CD4-positive, alpha-beta T cell treated with Interferon gamma for 1 hour (primary cell): ENCODE measurements at regions not wholly inside any gene's neighbourhood (a gene's known extent, or its start where the extent isn't known, plus 50 kb on each side); places are given as distances from the start of the nearest gene placed in this dataset.
"Not testable (repeated sequence)": the region's sequence is repeated elsewhere in the genome, so short reads cannot be mapped to it uniquely, and the experiment has no call there.

Experiments used
- DNase-seq: peaks from one replicate; pipeline ENCODE4 v3.0.0-alpha.2; 2020

DNA sequence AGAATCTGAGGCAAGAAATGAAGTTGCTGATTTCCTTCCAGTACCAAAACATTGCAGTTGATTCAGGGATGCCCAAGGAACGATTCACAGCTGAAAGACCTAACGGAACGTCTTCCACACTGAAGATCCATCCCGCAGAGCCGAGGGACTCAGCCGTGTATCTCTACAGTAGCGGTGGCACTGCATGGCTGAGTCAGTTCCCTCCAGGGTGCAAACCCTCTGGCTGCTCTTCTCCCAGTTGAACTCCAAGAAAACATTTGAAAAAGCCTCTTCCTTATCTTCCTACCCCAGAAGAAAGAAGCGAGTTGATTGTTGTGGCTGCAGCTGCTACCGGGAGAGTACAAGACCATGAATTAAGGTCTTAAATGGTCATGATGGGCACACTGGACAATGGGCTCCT is 147.1 kb upstream of the PRSS1 start:
- DNase-seq = no peak

DNA sequence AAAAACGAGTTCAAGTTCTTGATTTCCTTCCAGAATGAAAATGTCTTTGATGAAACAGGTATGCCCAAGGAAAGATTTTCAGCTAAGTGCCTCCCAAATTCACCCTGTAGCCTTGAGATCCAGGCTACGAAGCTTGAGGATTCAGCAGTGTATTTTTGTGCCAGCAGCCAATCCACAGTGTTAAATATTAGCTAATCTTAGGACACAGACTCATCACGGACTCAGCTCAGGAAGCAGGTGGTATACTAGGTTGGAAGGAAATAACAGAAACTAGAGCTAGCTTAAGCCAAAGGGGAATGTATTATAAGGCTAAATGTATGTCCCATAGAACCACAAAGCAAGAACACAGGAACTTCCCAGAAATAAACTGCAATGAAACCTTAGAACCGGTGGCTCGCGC is 151.0 kb upstream of the PRSS1 start:
- DNase-seq = no peak

DNA sequence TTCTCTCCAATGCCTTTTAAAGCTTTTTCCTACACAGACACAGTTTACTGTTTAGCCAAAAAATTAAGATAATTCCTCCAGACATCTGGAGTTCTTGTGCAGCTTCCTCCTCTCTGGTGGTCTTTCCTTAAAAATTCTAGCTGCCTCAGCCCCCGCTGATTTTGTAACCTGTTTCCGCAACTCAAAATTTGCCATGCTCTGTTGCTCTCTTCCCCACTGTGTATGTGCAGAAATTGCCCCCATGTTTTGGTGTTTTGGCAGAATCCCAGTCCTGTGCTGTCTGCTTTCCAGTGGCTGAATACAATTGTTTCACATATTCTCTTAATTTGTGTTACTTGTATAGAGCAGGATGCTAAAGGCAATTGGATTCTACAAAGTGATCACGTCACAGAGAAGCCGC is 151.7 kb upstream of the PRSS1 start:
- DNase-seq = no peak

DNA sequence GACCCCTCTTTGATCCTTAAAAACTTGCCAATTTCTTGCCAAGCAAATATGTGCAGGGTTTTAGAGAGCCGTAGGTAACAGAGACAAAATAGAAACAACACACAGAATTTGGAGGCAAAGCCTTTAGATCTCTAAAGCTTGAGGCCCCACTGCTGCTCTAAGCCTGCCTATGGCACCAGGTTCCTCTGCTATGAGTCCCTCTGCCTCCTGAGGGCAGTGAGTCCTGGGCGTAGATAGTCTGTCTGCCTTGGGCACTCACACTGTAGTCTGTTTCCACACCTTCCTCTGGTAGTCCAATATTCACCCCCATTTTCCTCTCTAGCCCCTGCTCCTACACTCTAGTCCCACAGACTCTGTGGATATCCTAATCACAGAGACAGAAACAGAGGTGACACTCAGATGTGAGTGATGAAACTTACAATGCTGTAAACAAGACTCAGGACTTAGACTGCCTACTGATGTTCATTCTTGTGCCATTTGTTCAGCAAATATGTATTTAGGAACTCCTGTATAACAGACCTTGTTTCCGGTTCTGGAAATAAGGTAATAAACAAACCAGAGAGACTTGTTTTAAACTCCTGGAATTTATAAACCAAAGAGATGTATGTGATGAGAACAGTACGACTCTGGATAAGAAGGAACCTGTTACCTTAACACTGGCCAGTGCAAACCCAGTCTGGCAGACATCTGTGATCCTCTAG is 153.3 kb upstream of the PRSS1 start:
- no peak for DNase-seq

GRCh38 chr7:142594078-142594477 is 155.2 kb upstream of the PRSS1 start:
- DNase-seq = no peak

DNA sequence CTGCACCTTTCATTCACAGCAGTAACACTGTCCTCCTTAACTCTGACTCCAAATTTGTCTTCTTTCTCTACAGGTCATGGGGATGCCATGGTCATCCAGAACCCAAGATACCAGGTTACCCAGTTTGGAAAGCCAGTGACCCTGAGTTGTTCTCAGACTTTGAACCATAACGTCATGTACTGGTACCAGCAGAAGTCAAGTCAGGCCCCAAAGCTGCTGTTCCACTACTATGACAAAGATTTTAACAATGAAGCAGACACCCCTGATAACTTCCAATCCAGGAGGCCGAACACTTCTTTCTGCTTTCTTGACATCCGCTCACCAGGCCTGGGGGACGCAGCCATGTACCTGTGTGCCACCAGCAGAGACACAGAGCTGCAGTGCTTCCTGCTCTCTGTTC is 156.2 kb upstream of the PRSS1 start:
- DNase-seq = no peak

DNA sequence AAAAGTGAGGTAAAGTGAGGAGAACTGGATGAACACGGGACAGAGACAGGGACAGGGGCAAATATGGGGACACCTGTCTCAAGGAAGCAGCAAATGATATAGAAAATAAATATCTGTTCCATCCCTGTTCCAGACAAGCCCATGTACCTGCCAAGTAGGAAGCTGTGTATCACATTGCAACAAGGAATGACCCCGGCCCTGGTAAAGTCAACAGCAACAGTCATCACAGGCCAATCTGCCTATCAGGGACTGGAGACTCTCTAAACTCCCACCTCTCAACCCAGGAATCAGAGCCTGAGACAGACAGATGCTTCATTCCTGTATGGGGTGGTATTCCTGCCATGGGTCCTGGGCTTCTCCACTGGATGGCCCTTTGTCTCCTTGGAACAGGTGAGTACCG is 156.6 kb upstream of the PRSS1 start:
- DNase-seq = no peak

GRCh38 chr7:142592231-142592630 is 157.0 kb upstream of the PRSS1 start:
- no peak for DNase-seq

GRCh38 chr7:142590830-142591457 is 158.3 kb upstream of the PRSS1 start:
- DNase-seq = no peak

GRCh38 chr7:142590077-142590476 is 159.2 kb upstream of the PRSS1 start:
- no peak for DNase-seq

DNA sequence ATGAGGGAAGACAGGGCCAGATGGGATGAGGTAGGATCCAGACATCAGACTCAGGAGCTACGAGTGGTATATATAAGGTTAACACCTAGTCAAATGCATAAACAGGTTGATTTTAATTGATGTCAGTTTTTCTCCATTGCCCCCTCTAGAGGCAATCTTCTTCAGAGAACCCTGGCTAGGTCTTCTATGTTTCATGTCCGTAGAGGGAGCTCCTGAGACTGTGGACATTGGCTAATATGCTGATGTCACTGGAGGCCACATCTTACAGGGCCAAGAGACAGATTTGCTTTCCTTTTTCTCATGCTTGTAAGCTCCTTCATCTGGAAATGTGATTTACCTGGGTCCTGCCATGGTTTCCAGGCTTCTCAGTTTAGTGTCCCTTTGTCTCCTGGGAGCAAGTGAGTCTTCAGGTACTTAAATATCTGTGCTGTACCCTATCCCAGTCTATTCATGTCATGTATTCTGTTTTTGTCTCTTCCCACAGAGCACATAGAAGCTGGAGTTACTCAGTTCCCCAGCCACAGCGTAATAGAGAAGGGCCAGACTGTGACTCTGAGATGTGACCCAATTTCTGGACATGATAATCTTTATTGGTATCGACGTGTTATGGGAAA is 161.6 kb upstream of the PRSS1 start:
- no peak for DNase-seq

GRCh38 chr7:142586611-142587010 is 162.7 kb upstream of the PRSS1 start:
- DNase-seq = no peak

- no peak for DNase-seq
These were observed 163.8 kb upstream of the PRSS1 start for GRCh38 chr7:142585425-142585824.

DNA sequence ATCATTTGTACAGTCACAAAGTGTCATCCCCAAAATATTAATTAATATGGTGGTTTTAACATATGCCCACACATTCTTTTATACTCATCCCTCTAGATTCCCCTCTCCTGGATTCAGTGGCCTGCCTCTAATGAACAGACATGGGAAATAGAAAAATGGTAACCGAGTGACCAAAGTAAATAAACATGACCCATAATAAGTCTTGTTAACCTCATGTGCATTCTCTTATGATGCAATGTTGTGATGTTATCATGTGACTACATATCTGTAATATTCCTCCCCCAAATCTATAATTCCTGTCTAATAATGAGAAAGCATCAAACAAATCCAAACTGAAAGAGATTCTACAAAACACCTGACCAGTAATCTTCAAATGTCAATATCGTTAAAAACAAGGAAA is 164.5 kb upstream of the PRSS1 start:
- DNase-seq = no peak

DNA sequence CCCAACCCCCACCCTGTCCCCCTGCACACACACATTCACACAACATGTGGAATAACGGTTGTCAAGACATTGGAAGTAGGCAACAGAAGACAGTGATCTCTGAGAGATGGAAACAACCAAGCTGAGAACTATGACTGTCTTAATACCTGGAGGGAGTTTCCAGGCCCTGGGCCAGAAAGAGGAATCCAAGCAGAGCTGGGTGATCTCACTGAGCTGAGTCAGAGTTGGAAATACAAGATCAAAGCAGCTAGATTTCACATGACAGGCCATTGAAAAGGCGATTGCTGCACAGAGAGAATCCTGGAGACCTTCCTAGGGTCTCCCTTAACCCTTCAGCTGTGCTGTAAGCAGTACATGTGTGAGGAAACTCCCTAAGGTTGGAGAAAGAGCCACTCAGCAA is 165.8 kb upstream of the PRSS1 start:
- peak; percentile 9 for DNase-seq

DNA sequence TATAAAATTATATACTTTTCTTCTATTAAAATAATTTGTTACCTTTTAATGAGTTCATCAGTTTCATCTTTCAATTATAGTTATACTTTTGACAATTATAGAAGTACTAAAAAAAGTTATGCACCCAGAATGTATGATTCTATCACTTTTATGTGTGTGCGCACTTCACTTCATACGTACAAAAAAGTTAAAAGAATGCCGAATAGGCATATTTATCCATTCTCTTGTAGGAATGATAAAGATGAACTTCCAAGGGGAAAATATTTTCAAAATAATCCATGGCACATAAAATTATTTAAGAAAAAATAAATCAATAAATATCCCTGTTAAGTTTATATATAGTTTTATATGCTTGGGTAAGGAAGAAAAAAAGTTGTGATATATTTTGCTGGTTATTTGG is 166.9 kb upstream of the PRSS1 start:
- no peak for DNase-seq

DNA sequence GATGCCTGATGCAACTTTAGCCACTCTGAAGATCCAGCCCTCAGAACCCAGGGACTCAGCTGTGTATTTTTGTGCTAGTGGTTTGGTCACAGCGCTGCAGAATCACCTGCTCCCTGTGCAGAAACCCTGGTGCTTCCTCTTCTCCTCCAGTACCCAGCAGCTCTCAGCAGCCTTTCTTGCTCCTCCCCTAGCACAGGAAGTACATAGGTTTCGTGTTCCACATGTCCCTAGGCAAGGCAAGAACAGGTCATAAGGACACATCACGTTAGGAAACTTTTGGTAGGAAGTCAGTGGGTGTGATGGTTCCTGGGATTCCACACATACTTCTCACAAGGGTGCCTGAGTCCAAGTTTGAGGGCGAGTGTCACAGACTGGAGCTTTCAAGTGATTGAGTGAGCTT is 167.9 kb upstream of the PRSS1 start:
- peak; percentile 31 for DNase-seq

DNA sequence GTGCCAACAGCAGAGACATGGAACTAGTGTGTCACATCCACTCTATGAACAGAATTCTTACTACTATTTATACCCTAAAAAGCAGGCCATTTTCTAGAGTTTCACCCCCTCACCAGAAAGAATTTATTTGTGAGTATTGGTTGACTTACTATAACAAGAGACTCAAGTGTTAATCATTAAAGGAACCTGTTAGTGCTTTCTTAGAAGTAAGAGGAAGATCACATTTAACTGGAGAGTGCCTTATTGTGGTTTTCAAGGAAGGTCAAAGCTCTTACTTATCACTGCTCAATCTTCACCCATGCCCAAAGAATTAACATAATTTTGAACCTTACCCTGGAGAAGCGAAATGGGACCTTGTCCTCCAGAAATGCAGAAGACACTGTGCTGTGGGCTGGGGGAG is 169.3 kb upstream of the PRSS1 start:
- no peak for DNase-seq

- DNase-seq = not testable (repeated sequence)
These were observed 173.9 kb upstream of the PRSS1 start for GRCh38 chr7:142575351-142575750.

- DNase-seq = no peak
These were observed 177.7 kb upstream of the PRSS1 start for GRCh38 chr7:142571581-142571980.

GRCh38 chr7:142569851-142570250 is 179.4 kb upstream of the PRSS1 start:
- no peak for DNase-seq

DNA sequence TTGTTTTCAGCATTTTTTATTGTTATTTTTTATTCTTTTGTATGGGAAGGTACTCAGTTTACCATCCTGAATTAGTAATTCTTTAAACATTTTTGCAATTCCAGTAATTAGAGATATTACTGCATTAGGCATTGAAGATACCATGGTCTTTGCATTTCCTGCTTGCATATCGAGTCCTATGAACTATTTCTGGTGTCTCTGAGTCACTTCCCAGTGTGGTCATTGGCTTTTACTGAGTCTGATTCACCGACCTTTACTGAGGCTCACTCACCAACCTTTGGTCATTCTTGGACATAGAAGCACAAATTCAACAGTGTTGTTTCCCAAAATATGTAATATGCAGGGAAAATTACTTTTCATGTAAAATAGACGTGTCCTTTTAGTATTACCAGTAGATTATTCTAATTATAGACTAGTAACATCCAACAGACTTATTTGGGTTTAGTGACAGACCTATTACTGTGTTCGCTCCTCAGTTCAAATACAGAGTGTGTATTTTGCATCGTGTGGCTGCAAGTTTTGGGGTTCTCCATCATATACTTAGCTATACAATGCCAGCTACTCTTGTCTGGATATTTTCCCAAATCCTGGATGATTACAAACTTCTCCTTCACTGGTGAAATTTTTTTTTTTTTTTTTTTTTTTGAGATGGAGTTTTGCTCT is 180.7 kb upstream of the PRSS1 start:
- DNase-seq = no peak

DNA sequence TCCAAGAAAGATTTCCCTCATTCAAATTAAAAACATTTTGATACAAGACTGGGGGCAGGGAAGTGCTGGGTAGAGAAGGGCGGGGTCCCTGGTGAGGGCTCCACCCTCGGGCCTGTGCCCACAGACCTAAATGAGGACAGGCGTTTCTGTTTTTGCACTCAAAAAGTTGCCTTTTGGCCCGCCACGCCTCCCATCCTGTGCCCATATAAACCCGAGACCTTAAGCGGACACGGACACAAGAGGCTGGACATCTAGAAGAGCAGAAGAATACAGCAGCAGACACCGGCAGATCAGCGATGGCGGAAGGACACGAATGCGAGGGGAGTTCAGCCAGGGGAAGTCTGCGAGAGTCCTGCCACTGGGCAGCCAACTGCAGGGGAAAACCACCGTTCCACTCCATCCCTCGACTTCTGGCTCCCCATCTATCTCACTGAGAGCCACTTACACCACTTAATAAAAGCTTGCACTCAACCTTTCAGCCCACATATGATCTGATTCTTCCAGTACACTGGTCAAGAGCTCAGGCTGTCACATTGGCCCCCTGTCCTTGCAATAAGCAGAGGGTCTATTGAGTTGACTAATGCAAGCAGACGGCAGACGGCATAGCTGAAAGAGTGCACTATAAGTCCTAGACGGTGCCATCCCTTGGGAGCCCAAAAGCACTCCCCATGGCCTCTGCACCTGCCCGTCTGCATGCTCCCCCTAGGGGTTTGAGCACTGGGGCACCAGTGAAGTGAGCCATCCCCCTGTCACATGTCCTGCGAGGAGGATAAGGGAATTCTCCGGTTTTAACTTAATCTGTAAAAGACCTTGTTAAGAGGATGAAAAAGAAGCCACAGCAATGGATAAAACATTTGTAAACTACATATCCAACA is 181.8 kb upstream of the PRSS1 start:
- no peak for DNase-seq
